GM12891 (cell line): ENCODE measurements at regions not wholly inside any gene's neighbourhood (a gene's known extent, or its start where the extent isn't known, plus 50 kb on each side); places are given as distances from the start of the nearest gene placed in this dataset.
"Not testable (repeated sequence)": the region's sequence is repeated elsewhere in the genome, so short reads cannot be mapped to it uniquely, and the experiment has no call there.

Experiments used
- DNase-seq: peaks from one replicate; pipeline ENCODE4 v3.0.0; 2011; ENCODE audit warnings: low spot score; ENCODE audit not compliant: insufficient read length
- FAIRE-seq: peaks from 2 replicates; lab custom pipeline; 2011; peaks lifted over from hg19 to GRCh38; lab: Jason Lieb, UNC
- PAX5 ChIP-seq: IDR thresholded peaks from 2 replicates; pipeline ENCODE4 v1.6.1; 2011; ENCODE audit warnings: low read length, moderate library complexity, mild to moderate bottlenecking; ENCODE audit not compliant: insufficient read depth, severe bottlenecking
- POLR2A ChIP-seq: IDR thresholded peaks from 2 replicates; pipeline ENCODE4 v1.6.1; 2011; ENCODE audit warnings: low read depth, low read length, control low read depth
- POLR2AphosphoS5 ChIP-seq: IDR thresholded peaks from 2 replicates; pipeline ENCODE4 v1.6.1; 2011; ENCODE audit warnings: low read depth, low read length, control low read depth
- POU2F2 ChIP-seq: IDR thresholded peaks from 2 replicates; pipeline ENCODE4 v1.6.1; 2011; ENCODE audit warnings: low read depth, mild to moderate bottlenecking, control low read depth, low read length, moderate library complexity
- SPI1 ChIP-seq: IDR thresholded peaks from 2 replicates; pipeline ENCODE4 v1.6.1; 2011; ENCODE audit warnings: low read depth, low read length, control low read depth
- TAF1 ChIP-seq: IDR thresholded peaks from 2 replicates; pipeline ENCODE4 v1.6.1; 2011; ENCODE audit warnings: low read depth, low read length, control low read depth

DNA sequence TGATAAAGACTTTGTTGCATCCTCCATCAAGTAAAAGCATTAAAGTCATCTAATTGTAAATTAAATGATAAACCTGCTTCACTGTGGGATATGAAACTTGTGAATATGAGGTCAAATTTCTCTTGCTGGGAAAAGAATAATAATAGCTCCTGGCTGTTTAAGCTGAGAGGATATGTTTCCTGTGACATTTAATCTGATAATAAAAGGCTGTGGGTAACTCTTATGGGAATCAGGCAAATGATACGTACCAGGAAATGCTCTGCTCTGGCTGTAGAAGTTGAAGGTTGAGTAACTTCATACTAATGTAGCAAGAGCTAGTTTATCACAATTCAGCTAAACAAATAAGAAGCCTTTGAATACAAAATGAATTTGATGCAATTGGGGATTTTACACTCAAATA, 574.6 kb downstream of the RAPGEF2 start:
- no peak for TF ChIP-seq PAX5
- TF ChIP-seq POLR2A: no peak
- TF ChIP-seq SPI1: no peak
- DNase-seq (no peak), FAIRE-seq (no peak)

DNA sequence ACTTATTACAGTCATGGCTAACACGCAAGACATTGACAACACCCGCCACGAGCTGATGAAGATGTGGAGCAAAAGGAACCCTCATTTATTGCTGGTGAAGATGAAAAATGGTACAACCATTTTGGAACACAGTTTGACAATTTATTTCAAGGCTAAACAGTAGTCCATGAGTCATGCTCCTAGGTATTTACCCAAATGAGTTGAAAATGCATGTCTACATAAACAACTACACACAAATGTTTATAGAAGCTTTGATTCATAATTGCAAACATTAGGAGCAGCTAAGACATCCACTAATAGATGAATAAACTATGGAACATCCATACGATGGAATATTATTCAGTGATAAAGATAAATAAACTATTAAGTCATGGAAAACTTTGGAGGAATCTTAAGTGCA, 580.1 kb downstream of the RAPGEF2 start:
- TF ChIP-seq TAF1 (no peak), POU2F2 (no peak), POLR2A (no peak), SPI1 (no peak), PAX5 (no peak), POLR2AphosphoS5 (no peak)
- FAIRE-seq (no peak), DNase-seq (no peak)

DNA sequence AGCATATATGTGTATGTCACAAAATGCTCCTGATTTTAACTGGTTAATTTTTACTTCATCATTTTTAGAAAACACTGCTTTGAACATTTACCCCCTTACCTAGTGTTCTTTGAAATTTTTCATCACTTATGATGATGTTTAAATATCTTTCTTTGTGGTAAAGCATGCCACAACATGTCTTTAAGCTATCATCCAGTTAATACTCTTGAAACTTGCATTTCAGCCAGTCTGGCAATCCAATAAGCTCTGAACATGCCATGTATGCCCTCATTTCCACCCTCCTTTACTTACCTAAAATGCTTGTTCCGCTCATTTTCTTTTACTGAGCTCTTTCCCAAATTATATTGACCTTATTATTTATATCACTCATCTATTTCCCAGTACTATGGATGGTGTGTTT, 581.2 kb downstream of the RAPGEF2 start:
- FAIRE-seq: no peak
- TF ChIP-seq PAX5: no peak
- TF ChIP-seq TAF1: no peak
- TF ChIP-seq SPI1: no peak
- no peak for TF ChIP-seq POU2F2
- TF ChIP-seq POLR2AphosphoS5: no peak
- no peak for DNase-seq

DNA sequence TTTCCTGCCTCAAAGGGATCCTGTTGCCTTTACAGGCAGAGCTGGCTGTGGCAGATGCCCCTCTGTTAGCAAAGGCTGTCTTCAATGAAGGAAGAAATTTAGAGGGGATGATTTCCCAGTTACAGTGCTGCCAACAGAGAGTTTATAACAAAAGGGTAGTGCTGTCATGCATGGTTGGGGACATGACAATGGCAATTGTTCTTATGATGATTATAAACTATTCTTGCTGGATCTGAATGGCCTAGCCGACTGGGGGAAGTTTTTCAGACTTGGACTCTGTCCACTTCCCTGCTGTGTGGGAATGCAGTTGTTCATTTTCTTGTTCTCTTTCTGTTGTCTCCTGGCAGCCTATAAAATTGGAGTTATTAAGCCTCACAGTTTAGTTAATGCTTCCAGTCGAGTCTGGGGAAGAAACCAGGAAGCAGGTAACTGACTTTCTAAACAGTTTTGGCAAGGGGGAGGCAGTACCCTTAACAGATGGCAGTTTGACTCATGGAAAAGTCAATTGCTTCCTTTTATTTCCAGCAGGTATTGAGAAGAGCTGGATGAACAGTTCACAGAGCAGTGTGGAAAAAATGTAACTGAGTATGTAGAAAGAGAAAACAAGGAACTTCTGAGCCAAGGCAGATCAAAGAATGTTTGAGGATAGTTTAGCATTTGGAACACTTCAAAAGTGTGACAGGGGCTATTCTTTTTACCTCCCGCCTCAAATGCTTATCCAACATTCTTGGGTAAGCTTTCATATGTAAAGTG, 582.6 kb downstream of the RAPGEF2 start:
- no peak for TF ChIP-seq POU2F2
- no peak for TF ChIP-seq SPI1
- TF ChIP-seq POLR2A: no peak
- no peak for TF ChIP-seq PAX5
- TF ChIP-seq TAF1: no peak
- no peak for TF ChIP-seq POLR2AphosphoS5
- DNase-seq (no peak), FAIRE-seq (no peak)

DNA sequence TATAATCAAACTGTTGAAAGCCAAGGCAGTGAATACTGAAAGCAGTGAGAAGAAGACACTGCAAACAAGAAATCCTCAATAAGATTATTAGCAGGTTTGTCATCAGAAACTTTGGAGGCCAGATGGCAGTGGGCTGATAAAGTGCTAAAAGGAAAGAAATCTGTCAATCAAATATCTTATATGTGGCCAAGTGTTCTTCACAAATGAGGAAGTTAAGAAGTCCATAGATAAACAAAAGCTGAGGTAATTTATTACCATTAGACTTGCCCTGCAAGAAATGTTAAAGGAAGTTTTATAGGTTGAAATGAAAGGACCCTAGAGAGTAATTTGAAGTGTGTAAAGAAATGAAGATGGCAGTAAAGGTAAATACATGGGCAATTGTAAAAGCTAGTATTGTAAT, 586.6 kb downstream of the RAPGEF2 start:
- DNase-seq: no peak
- FAIRE-seq: no peak
- no peak for TF ChIP-seq PAX5
- no peak for TF ChIP-seq POLR2A
- no peak for TF ChIP-seq SPI1
- no peak for TF ChIP-seq POLR2AphosphoS5
- TF ChIP-seq POU2F2: no peak
- no peak for TF ChIP-seq TAF1

DNA sequence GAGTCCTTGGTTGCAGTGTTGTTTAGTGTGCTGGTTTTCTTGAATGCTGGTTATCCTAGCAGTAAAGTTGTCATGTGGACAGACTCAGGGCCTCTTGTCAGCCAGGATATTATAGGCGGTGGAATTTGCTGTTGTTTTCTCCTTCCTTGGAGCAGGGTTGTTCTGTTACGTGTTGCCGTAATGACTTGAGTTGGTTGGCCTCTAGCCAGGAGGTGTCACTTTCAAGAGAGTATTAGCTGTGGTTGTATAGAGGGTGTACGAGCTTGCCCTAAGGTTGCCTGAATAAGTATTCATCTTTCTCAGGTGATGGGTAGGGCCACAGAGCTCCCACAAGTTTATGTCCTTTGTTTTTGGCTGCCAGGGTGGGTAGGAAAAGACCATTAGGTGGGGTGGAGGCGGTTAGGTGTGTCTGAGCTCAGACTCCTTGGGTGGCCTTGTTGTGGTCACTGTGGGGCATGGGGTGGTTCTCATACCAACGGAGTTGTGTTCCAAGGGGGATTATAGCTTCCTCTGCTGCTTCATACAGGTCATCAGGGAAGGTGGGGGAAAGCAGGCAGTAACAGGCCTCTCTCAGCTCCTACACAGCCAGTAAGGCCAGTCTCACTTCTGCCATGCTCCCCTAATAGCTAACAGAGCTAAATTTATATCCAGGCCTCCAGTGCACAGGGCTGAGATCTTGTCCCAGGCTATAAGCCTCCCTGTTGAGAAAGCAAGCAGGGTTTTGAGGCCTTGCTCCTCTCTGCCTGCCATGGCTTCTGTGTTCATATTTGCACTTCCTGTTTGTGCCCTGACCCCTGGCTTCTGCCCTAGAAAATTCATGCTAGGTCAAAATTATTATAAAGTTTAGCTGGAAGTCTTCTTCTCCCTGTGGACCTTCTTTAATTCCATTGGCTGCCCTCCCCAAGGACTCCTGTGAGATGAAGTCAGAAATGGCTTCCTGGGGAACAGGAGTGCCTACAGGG, 594.7 kb downstream of the RAPGEF2 start:
- FAIRE-seq (no peak), DNase-seq (no peak)
- TF ChIP-seq PAX5: no peak
- peak; percentile 31; the same call in 1 of the 2 replicates for TF ChIP-seq SPI1

DNA sequence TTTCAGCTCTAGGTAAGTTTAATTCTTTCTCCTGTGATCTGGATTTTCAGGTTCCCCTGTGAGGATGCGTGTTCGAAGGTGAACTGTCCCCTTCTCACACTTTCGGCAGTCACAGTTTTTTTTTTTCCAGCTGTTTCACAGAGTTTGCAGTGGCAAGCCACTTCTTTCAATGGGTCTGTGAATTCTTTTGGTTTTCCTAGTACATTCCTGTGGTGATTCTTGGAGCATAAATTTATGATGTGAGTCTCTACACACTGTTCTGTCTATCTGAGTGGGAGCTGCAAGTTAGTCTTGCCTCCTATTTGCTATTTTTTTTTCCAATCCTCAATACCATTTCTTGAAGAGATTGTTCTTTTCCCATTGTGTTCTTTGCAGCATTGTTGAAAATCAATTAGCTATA, 595.5 kb downstream of the RAPGEF2 start:
- DNase-seq: no peak
- FAIRE-seq: no peak
- TF ChIP-seq PAX5 (no peak), TAF1 (no peak), SPI1 (no peak), POLR2AphosphoS5 (no peak), POLR2A (no peak), POU2F2 (no peak)

DNA sequence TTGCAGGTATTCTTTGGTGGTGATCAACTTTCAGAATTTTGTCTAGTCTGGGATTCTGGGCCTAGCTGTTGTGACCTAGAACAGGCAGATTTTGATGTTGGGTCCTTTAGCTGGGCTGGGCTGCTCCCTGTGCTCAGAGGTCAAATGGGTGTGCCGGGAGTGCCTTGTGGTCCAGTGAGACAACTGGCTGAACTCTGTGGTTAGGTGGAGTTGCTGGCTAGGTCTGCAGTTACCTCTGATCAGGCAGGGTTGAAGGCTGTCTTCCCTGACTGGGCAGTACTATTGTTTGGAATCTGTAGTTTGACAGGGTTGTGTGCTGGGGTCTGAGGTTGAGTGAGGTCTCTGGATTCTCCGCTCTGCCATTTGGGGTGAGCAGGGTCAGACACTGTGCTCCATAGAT, 599.3 kb downstream of the RAPGEF2 start:
- TF ChIP-seq POLR2A (no peak), SPI1 (no peak), POLR2AphosphoS5 (no peak), POU2F2 (no peak), TAF1 (no peak), PAX5 (no peak)
- FAIRE-seq: no peak
- no peak for DNase-seq

DNA sequence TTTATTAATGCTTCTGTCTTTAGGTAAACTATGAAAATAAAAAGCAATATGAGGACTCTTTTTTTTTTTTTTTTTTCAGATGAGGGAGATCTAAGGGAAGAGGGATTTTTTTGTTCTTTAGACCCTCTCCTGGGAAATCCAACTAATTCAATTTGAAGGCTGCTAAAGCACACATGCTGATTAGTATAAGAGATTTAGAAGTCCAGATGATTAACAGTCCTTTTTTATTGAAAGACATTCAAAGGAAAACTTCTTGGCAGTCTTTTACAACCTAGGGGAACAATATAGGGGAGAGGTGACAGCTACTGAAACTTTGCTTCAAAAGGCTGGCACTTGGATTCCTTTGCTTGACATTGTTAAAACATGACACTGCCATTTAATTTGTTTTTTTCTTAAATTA, 602.5 kb downstream of the RAPGEF2 start:
- DNase-seq: no peak
- no peak for FAIRE-seq
- no peak for TF ChIP-seq TAF1
- no peak for TF ChIP-seq POLR2A
- no peak for TF ChIP-seq SPI1

DNA sequence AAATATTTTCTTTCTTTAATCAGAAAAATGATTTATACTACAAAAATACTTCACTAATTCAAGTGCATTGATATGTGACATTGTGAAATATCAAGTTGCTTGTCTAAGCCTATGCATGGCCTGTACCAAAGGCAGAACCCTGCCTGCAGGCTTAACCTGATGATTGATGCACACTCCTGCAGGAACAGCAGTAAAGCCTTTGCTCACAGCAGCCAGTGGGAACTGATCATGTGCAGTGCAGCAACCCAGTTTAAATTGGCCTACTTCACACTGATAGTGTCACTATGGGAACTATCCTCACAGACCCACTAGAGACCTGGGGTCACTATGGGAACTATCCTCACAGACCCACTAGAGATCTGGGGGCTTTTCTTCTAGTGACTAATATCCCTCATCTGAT, 603.8 kb downstream of the RAPGEF2 start:
- DNase-seq (no peak), FAIRE-seq (no peak)
- TF ChIP-seq TAF1 (no peak), SPI1 (no peak), POLR2A (no peak), POLR2AphosphoS5 (no peak), PAX5 (no peak), POU2F2 (no peak)

DNA sequence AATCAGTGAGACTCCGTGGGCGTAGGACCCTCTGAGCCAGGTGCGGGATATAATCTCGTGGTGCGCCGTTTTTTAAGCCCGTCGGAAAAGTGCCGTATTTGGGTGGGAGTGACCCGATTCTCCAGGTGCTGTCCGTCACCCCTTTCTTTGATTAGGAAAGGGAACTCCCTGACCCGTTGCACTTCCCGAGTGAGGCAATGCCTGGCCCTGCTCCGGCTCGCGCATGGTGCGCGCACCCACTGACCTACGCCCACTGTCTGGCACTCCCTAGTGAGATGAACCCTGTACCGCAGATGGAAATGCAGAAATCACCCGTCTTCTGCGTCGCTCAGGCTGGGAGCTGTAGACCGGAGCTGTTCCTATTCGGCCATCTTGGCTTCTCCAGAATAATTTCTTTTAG, 612.3 kb downstream of the RAPGEF2 start:
- FAIRE-seq, DNase-seq: not testable (repeated sequence)
